ENCODE measurements at regions not wholly inside any gene's neighbourhood (a gene's known extent, or its start where the extent isn't known, plus 50 kb on each side); places are given as distances from the start of the nearest gene placed in this dataset.

GRCh38 chr4:22093126-22093525 is 144.6 kb upstream of the KCNIP4 start:
- RAD21 ChIA-PET (ENCODE audit: unreplicated experiment), result no interaction called here

GRCh38 chr4:22091906-22092305 is 143.3 kb upstream of the KCNIP4 start:
- BruUV-seq (replicated peaks), result no TSS peak
- H3K27ac ChIP-seq (ENCODE audit: control insufficient read depth, insufficient read depth), result no peak overlapping the region
- ChIA-PET POLR2A (no interaction called here), SMC1A (ENCODE audit: uncharacterized antibody, unreplicated experiment) (no interaction called here), CTCF (interaction anchor here (1.2 to 3.0 kb wide), 2 partner anchors 68 to 302 kb away, joined by 3 to 9 read pairs; no protein-coding TSS in a partner anchor), RAD21 (ENCODE audit: unreplicated experiment) (no interaction called here)
- H3K27me3 ChIP-seq (replicated peaks in 1 of 2; ENCODE audit: control insufficient read depth in 2 of 2, insufficient read depth in 2 of 2, low read length in 1 of 2), result no peaks in the 10 kb centered on the region
- no peaks in the 10 kb centered on the region for H4K20me1 ChIP-seq (ENCODE audit: control insufficient read depth, insufficient read depth)
- H3K9me3 ChIP-seq (replicated peaks; ENCODE audit: control insufficient read depth, insufficient read depth, low read length), result no peaks in the 10 kb centered on the region
- intact Hi-C loops (cut with micrococcal nuclease; ENCODE audit: unreplicated experiment), result no loop called here
- no peaks in the 10 kb centered on the region for H3K36me3 ChIP-seq (ENCODE audit: control insufficient read depth in 2 of 2, insufficient read depth in 2 of 2, low read length in 1 of 2)
- no peak overlapping the region for H3K4me3 ChIP-seq
- H3K4me2 ChIP-seq (ENCODE audit: control insufficient read depth, insufficient read depth), result no peak overlapping the region
- ATAC-seq (no peak), FAIRE-seq (no peak), DNase-seq (ENCODE audit: low read depth, low spot score) (no peak)
- H2AFZ ChIP-seq (ENCODE audit: control insufficient read depth, low read depth, low read length), result no peak overlapping the region
- TF ChIP-seq KAT2A (conservative IDR thresholded peaks at IDR 0.05; ENCODE audit: control insufficient read depth, low read depth, low read length), result no peak
- 0% methylated on average over 4 of the region's 4 CpGs for WGBS (ENCODE audit: insufficient coverage, insufficient replicate concordance, low lambda C conversion rate, missing lambda C conversion rate)
- H3K4me1 ChIP-seq (ENCODE audit: control insufficient read depth, insufficient read depth, low read length), result no peaks in the 10 kb centered on the region
- no peaks in the 10 kb centered on the region for H3K79me2 ChIP-seq (ENCODE audit: control insufficient read depth, insufficient read depth, low read length)
- no peak overlapping the region for H3K9ac ChIP-seq (ENCODE audit: control insufficient read depth, insufficient read depth, low read length)
- in situ Hi-C loops (cut with MboI), result no loop called here

More at GRCh38 chr4:22093126-22093525, 144.6 kb upstream of the KCNIP4 start:
- H3K4me3 ChIP-seq, result no peak overlapping the region
- H3K4me1 ChIP-seq (ENCODE audit: control insufficient read depth, insufficient read depth, low read length), result no peaks in the 10 kb centered on the region
- WGBS (ENCODE audit: insufficient coverage, insufficient replicate concordance, low lambda C conversion rate, missing lambda C conversion rate), result 14% methylated on average over 3 of the region's 3 CpGs
- no peaks in the 10 kb centered on the region for H3K79me2 ChIP-seq (ENCODE audit: control insufficient read depth, insufficient read depth, low read length)
- DNase-seq (ENCODE audit: low read depth, low spot score) (no peak), ATAC-seq (no peak), FAIRE-seq (no peak)
- H3K36me3 ChIP-seq (ENCODE audit: control insufficient read depth in 2 of 2, insufficient read depth in 2 of 2, low read length in 1 of 2), result no peaks in the 10 kb centered on the region
- POLR2A ChIA-PET, result no interaction called here
- H3K27me3 ChIP-seq (replicated peaks in 1 of 2; ENCODE audit: control insufficient read depth in 2 of 2, insufficient read depth in 2 of 2, low read length in 1 of 2), result no peaks in the 10 kb centered on the region
- H4K20me1 ChIP-seq (ENCODE audit: control insufficient read depth, insufficient read depth), result no peaks in the 10 kb centered on the region
- H3K9ac ChIP-seq (ENCODE audit: control insufficient read depth, insufficient read depth, low read length), result no peak overlapping the region
- H2AFZ ChIP-seq (ENCODE audit: control insufficient read depth, low read depth, low read length), result no peak overlapping the region
- SMC1A ChIA-PET (ENCODE audit: uncharacterized antibody, unreplicated experiment), result interaction anchor here (0.6 kb wide), 1 partner anchor 251 kb away, joined by 4 read pairs; no protein-coding TSS in a partner anchor
- no peak overlapping the region for H3K4me2 ChIP-seq (ENCODE audit: control insufficient read depth, insufficient read depth)
- no peak overlapping the region for H3K27ac ChIP-seq (ENCODE audit: control insufficient read depth, insufficient read depth)
- no peaks in the 10 kb centered on the region for H3K9me3 ChIP-seq (replicated peaks; ENCODE audit: control insufficient read depth, insufficient read depth, low read length)
- in situ Hi-C loops (cut with MboI) (no loop called here), intact Hi-C loops (cut with micrococcal nuclease; ENCODE audit: unreplicated experiment) (no loop called here)
- CTCF ChIA-PET, result interaction anchor here (1.2 to 3.0 kb wide), 2 partner anchors 67 to 303 kb away, joined by 3 to 9 read pairs; no protein-coding TSS in a partner anchor
- BruUV-seq (replicated peaks), result no TSS peak
- no peak for TF ChIP-seq POLR2AphosphoS2 (IDR thresholded peaks at IDR 0.05; ENCODE audit: low read depth, low read length)
- TF ChIP-seq NR2F1 (conservative IDR thresholded peaks at IDR 0.05), result no peak
- no peak for TF ChIP-seq BHLHE40 (IDR thresholded peaks at IDR 0.05; ENCODE audit: borderline replicate concordance in 1 of 2, low read depth in 2 of 2, low read length in 1 of 2)
- no peak for TF ChIP-seq BMI1 (IDR thresholded peaks at IDR 0.05; ENCODE audit: borderline replicate concordance)
- TF ChIP-seq BCL11A (IDR thresholded peaks at IDR 0.05; ENCODE audit: low read depth, low read length), result no peak
- no peak for TF ChIP-seq CHD1 (IDR thresholded peaks at IDR 0.05; ENCODE audit: low read depth, low read length)
- TF ChIP-seq ZSCAN29 (IDR thresholded peaks at IDR 0.05), result no peak
- no peak for TF ChIP-seq RAD51 (IDR thresholded peaks at IDR 0.05)
- TF ChIP-seq ZNF207 (IDR thresholded peaks at IDR 0.05; ENCODE audit: borderline replicate concordance), result no peak
- TF ChIP-seq ZNF622 (IDR thresholded peaks at IDR 0.05), result no peak
- TF ChIP-seq USF1 (IDR thresholded peaks at IDR 0.05; ENCODE audit: borderline replicate concordance, extremely low read length, insufficient read depth, low read depth, low read length), result no peak
- TF ChIP-seq CHD4 (IDR thresholded peaks at IDR 0.05), result no peak
- no peak for TF ChIP-seq DPF2 (IDR thresholded peaks at IDR 0.05)
